B cell (primary cell): ENCODE measurements at regions not wholly inside any gene's neighbourhood (a gene's known extent, or its start where the extent isn't known, plus 50 kb on each side); places are given as distances from the start of the nearest gene placed in this dataset.

ENCODE experiments used
- CTCF ChIP-seq: fragments of 200-600 bp; IDR thresholded peaks from one replicate; pipeline ENCODE4 v1.8.0; 2022; ENCODE audit warnings: antibody characterized with exemption, mild to moderate bottlenecking
- EZH2 ChIP-seq: IDR thresholded peaks from 2 replicates; pipeline ENCODE4 v1.6.1; 2012; ENCODE audit warnings: borderline replicate concordance, low read depth, mild to moderate bottlenecking, moderate library complexity, low read length; ENCODE audit not compliant: insufficient read depth, poor library complexity, severe bottlenecking

- no peak for TF ChIP-seq CTCF
- TF ChIP-seq EZH2 = no peak
Measured at GRCh38 chr11:92308366-92308765, 83.7 kb downstream of the FAT3 start.
